Endothelial cell (in vitro differentiated cells): ENCODE measurements at regions not wholly inside any gene's neighbourhood (a gene's known extent, or its start where the extent isn't known, plus 50 kb on each side); places are given as distances from the start of the nearest gene placed in this dataset.
A peak's percentile ranks its signal among the peaks of the same experiment; 100 is the strongest.
"Not testable (repeated sequence)": the region's sequence is repeated elsewhere in the genome, so short reads cannot be mapped to it uniquely, and the experiment has no call there.

Source experiments
- DNase-seq: peaks from one replicate; pipeline ENCODE4 v3.0.0; 2021; ENCODE audit warnings: low spot score
- H3K27ac Mint-ChIP-seq: one replicate; pipeline ENCODE4 v1.8.0; 2021; ENCODE audit warnings: mixed read lengths, inconsistent platforms; ENCODE audit not compliant: unreplicated experiment
- H3K27me3 Mint-ChIP-seq: one replicate; pipeline ENCODE4 v1.8.0; 2021; ENCODE audit warnings: mild to moderate bottlenecking, moderate library complexity, mixed read lengths, inconsistent platforms; ENCODE audit not compliant: unreplicated experiment
- H3K36me3 Mint-ChIP-seq: one replicate; pipeline ENCODE4 v1.8.0; 2021; ENCODE audit warnings: mild to moderate bottlenecking, low read depth, mixed read lengths, inconsistent platforms; ENCODE audit not compliant: unreplicated experiment
- H3K4me1 Mint-ChIP-seq: one replicate; pipeline ENCODE4 v1.8.0; 2021; ENCODE audit warnings: mild to moderate bottlenecking, mixed read lengths, inconsistent platforms; ENCODE audit not compliant: unreplicated experiment
- H3K4me3 Mint-ChIP-seq: one replicate; pipeline ENCODE4 v1.8.0; 2021; ENCODE audit warnings: mild to moderate bottlenecking, mixed read lengths, inconsistent platforms; ENCODE audit not compliant: unreplicated experiment
- H3K9me3 Mint-ChIP-seq: one replicate; pipeline ENCODE4 v1.8.0; 2021; ENCODE audit warnings: mixed read lengths, inconsistent platforms; ENCODE audit not compliant: unreplicated experiment
- TF ChIP-seq, protein P1 (sequence below): fragments of 200-600 bp; sonication (generic); IDR thresholded peaks from one replicate; pipeline ENCODE4 v1.5.0; 2021; ENCODE audit warnings: antibody characterized with exemption; ENCODE audit not compliant: unreplicated experiment

DNA sequence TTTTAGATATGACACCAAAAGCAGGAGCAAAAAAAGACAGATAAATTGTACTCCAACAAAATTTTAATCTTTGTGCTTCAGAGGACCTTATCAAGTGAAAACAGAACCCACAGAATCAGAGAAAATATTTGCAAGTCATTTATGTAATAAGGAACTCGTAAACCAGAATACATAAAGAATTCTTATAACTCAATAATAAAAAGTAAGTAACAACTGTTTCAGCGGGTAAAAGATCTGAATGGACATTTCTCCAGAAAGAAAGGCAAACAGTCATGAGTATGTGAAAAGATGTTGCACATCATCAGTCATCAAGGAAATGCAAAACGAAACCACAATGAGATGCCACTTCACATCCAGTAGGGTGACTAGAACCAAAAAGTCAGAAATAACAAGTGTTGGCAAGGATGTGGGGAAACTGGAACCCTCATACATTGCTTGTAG is 167.7 kb upstream of the KCTD7 start:
- TF ChIP-seq, protein P1, sequence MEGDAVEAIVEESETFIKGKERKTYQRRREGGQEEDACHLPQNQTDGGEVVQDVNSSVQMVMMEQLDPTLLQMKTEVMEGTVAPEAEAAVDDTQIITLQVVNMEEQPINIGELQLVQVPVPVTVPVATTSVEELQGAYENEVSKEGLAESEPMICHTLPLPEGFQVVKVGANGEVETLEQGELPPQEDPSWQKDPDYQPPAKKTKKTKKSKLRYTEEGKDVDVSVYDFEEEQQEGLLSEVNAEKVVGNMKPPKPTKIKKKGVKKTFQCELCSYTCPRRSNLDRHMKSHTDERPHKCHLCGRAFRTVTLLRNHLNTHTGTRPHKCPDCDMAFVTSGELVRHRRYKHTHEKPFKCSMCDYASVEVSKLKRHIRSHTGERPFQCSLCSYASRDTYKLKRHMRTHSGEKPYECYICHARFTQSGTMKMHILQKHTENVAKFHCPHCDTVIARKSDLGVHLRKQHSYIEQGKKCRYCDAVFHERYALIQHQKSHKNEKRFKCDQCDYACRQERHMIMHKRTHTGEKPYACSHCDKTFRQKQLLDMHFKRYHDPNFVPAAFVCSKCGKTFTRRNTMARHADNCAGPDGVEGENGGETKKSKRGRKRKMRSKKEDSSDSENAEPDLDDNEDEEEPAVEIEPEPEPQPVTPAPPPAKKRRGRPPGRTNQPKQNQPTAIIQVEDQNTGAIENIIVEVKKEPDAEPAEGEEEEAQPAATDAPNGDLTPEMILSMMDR: no peak
- Mint-ChIP-seq H3K9me3 (no peaks in the 10 kb centered on the region), H3K4me3 (no peak overlapping the region), H3K36me3 (peaks cover 12% of the 10 kb centered on the region), H3K27ac (no peak overlapping the region), H3K4me1 (peaks cover 16% of the 10 kb centered on the region), H3K27me3 (no peaks in the 10 kb centered on the region)
- no peak for DNase-seq

DNA sequence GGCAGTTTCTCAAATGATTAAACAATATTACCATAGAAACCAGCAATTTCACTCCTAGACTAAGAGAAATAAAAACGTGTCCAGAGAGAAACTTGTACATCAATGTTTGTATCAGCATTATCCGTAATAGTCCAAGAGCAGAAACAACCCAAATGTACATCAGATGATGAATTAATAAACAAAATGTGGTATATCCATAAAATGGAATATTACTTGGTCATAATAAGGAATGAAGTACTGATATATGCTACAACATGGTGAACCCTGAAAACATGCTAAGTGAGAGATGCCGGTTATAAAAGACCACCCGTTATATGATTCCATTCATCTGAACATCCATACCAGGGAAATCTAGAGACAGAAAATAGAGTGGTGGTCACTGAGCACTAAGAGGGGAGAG is 167.3 kb upstream of the KCTD7 start:
- DNase-seq, H3K4me3 Mint-ChIP-seq, H3K27me3 Mint-ChIP-seq, H3K9me3 Mint-ChIP-seq, H3K27ac Mint-ChIP-seq: not testable (repeated sequence)
- H3K36me3 Mint-ChIP-seq: peaks cover 12% of the 10 kb centered on the region
- peaks cover 19% of the 10 kb centered on the region for H3K4me1 Mint-ChIP-seq

DNA sequence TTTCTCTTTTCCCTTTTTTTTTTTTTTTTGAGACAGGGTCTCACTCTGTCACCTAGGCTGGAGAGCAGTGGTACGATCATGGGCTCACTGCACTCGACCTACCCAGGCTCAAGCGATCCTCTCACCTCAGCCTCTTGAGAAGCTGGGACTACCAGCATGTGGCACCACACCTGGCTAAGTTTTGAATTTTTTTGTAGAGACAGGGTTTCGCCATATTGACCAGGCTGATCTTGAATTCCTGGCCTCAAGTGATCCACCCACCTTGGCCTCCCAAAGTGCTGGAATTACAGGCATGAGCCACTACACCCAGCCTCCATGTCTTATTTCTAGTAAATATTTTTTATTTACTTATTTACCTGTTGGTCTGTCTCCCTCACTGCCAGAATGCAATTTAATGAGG is 165.8 kb upstream of the KCTD7 start:
- H3K4me1 Mint-ChIP-seq: peaks cover 24% of the 10 kb centered on the region
- not testable (repeated sequence) for H3K4me3 Mint-ChIP-seq, H3K9me3 Mint-ChIP-seq, H3K27ac Mint-ChIP-seq, H3K27me3 Mint-ChIP-seq, DNase-seq
- peaks cover 12% of the 10 kb centered on the region for H3K36me3 Mint-ChIP-seq

DNA sequence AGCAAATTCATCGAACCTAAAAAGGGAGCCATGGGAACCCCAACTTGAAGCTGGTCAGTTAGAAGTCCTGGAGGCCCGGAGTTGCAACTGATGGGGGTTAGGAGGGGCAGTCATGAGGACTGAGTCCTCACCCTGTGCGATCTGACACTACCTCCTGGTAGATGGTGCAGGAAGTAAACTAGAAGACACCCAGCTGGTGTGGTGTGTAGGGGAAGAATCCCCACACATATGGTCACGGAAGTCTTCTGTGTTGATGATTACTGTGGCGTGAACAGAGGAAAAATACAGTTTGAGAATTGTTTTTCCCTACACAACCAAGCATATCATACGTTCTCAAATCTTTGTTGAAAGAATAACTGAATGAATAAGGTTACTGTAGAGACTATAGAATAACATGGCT is 164.6 kb upstream of the KCTD7 start:
- Mint-ChIP-seq H3K4me1 (peaks cover 17% of the 10 kb centered on the region), H3K27ac (peak overlapping the region; percentile 48), H3K4me3 (no peak overlapping the region), H3K36me3 (peaks cover 12% of the 10 kb centered on the region), H3K9me3 (no peaks in the 10 kb centered on the region), H3K27me3 (no peaks in the 10 kb centered on the region)
- no peak for DNase-seq
- TF ChIP-seq, protein P1: no peak

DNA sequence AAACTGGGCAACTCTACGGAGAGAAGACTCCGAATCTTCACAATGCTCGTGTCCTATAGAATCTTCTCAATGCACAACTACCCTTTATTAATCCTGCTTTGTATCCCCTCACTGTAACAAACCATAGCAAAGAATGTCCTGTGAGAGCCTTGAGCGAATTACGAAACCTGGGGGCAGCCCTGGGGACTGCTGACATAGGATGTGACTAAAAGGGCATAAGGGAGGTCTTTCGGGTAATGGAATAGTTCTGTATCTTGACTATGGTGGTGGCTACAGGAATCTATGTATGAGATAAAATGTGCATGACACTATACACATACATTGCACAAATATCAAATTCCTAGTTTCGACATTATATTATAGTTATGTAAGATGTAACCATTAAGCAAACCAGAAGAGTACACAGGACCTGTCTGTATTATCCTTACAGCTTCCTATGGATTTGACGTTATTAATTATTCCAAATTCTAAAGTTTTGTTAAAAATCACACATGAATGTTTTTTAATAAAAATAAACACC is 162.5 kb upstream of the KCTD7 start:
- H3K36me3 Mint-ChIP-seq: peaks cover 12% of the 10 kb centered on the region
- no peak overlapping the region for H3K4me3 Mint-ChIP-seq
- no peak for DNase-seq
- TF ChIP-seq, protein P1: no peak
- H3K27ac Mint-ChIP-seq: peak overlapping the region; percentile 78
- H3K4me1 Mint-ChIP-seq: peaks cover 14% of the 10 kb centered on the region
- no peaks in the 10 kb centered on the region for H3K27me3 Mint-ChIP-seq
- H3K9me3 Mint-ChIP-seq: no peaks in the 10 kb centered on the region

DNA sequence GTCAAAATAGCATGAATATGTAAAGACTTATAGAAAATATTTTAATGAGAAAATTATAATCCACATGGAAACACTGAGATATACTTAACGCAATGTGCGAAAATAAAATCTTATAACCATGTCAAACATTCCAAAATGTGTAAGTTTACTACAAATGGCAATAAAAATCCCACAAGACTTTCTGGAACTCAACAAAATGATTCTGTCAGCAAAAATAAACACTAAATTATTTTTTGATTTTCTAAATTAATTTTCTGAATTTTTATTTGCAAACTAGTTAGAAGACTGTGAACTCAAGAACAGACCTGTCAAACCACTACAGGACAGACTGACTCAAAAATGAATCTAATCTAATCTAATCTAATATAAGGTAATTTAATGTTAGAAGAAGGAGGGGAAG is 160.8 kb upstream of the KCTD7 start:
- no peak for DNase-seq
- H3K4me3 Mint-ChIP-seq: no peak overlapping the region
- H3K9me3 Mint-ChIP-seq: no peaks in the 10 kb centered on the region
- H3K36me3 Mint-ChIP-seq: peaks cover 3% of the 10 kb centered on the region
- peaks cover 14% of the 10 kb centered on the region for H3K4me1 Mint-ChIP-seq
- no peaks in the 10 kb centered on the region for H3K27me3 Mint-ChIP-seq
- no peak overlapping the region for H3K27ac Mint-ChIP-seq
- TF ChIP-seq, protein P1: no peak

DNA sequence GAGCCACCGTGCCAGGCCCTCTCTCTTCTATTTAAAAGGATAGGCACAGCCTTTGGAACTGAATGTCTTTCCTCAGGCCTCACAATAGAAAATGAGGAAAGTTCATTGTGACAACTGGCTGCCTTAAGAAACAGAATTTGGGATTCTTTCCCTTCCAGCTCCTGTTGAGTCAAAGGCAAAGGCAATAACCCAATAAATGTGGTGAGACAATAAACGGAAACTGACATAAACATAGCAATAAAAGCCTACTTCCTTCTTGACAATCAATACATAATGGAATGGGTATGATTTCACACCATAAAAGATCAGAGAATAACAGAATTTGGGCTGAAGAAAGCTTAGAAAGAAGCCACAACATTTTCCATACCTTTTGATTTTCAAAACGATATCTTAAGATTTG is 155.6 kb upstream of the KCTD7 start:
- H3K4me1 Mint-ChIP-seq, H3K27me3 Mint-ChIP-seq, H3K9me3 Mint-ChIP-seq, DNase-seq, H3K27ac Mint-ChIP-seq, H3K4me3 Mint-ChIP-seq: not testable (repeated sequence)
- peaks cover 17% of the 10 kb centered on the region for H3K36me3 Mint-ChIP-seq
